NCI-H460 (cell line): ENCODE measurements at regions not wholly inside any gene's neighbourhood (a gene's known extent, or its start where the extent isn't known, plus 50 kb on each side); places are given as distances from the start of the nearest gene placed in this dataset.
"Not testable (repeated sequence)": the region's sequence is repeated elsewhere in the genome, so short reads cannot be mapped to it uniquely, and the experiment has no call there.

Source experiments
- DNase-seq: peaks from one replicate; pipeline ENCODE4 v3.0.0-alpha.2; 2016; ENCODE audit warnings: low read depth; ENCODE audit errors: extremely low read depth

- DNase-seq, result no peak
Measured at GRCh38 chr12:23230899-23231298, 605.9 kb downstream of the ETNK1 start.

DNA sequence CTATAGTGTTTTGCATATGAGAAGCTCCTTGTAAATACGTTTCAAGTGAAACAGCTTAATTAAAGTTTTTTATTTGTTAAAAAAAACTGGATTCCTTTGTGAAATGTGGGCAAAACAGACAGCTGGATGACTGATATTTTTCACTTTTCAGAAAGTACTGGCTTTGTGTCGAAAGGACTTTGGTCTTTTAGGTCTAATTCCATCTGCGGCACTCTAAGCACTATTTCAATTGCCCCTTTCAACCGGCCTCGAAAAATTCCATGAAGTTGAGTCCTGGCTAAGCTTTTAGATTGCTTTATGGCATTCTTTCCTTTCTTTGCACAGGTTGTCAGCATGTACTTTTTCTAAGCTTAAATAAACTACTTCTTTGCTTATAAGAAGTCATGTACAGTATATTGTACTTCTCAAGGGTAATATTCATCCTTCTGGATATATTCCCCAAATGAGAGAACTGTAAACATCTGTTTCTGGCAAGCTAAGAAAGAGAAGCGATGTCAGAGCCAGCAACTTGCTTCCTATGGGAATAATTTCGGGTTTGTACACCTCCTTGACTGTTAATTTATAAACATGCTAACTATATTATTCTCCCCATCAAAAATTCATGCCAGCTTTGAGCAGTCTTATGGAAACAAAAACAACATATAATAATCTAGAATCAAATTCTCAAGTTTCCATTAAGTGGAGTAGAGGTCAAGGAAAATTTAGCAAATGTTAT lies 611.3 kb downstream of the ETNK1 start:
- no peak for DNase-seq

DNA sequence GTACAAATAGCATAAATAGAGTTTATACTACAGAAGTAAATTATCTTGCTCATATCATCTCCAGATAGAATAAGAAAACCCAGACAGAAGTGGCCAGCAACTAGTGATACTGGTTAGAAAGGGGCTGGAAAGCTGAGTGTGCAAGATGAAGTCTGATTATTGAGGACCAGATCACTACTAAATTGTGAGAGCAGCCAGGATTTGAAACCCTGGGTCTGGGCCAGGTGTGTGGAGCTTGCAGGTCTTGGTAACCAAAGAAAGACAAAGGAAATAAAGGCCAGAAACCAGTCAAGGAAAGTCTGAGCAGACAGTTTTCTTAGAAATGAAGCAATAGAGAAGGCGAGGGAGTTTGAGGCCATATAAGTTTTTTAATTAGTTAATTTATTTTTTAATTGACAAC lies 611.8 kb downstream of the ETNK1 start:
- DNase-seq, result no peak

DNA sequence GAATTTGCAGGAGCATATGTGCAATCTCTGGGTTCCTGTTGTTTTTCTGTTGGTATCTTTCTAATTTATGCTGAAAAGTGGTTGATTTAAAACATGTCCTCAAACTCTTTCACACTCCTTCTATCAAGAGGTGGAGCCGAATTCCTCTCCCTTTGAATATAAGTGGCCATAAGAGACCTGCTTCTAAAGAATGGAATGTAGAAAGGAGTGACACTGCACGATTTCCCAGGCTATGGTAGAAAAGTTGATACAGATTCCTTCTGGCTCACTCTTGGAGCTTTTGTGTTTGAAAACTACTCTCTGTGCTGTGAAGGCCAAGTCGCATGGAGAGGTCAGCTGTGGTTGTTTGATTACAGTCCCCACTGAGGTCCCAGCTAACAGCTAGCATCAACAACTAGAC lies 613.2 kb downstream of the ETNK1 start:
- no peak for DNase-seq

DNA sequence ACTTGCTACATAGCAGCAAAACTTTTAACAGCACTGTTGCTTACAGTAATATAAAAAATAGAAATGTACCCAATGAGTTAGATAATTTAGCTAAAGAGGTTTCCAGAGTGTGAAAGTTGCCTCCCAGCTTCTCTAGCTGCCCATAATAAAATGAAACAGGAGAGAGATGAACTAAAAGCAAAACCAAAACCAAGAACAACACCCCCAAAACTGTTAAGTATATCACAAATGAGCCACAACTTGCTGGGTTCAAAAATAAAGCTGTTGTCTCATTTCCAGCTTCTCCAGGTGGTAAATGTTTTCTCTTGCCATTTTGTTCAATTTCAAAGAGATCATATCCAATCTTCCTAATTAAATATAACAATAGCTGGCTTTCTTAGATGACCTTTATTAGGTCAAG lies 614.0 kb downstream of the ETNK1 start:
- no peak for DNase-seq

- DNase-seq, result no peak
Measured at GRCh38 chr12:23245186-23245585, 620.2 kb downstream of the ETNK1 start.

DNA sequence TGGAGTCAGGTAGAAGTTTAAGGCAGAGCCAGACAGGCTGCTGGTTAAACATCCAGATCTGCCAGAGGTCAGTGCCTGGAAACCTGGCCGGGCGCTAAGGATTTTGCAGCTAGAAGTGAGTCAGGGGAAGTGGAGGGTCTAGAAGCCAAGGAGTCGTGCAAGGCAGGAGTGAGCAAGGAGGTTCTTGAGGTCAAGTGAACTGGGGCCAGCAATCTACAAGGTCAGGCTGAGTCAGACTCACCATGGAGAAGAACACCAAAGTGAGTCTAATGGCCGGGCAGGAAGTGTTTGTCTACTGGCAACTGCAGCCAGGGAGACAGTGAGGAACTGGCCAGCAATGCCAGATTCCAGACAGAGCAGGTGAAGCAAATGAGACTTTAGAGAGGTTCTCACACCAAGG lies 628.2 kb downstream of the ETNK1 start:
- no peak for DNase-seq

DNA sequence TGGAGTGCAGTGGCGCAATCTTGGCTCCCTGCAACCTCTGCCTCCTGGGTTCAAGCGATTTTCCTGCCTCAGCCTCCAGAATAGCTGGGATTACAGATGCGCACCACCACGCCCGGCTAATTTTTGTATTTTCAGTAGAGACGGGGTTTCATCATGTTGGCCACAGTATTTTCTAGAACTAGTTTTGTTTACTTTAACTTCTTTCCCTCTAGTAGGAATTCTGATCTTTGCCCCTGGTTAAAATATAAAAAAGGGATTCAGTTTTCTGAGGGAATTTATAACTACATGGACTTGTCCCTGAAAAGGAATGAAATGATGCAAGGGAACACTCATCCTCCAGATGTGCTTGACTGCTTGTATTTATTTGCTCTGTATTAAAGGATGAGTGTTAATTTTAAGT lies 628.9 kb downstream of the ETNK1 start:
- not testable (repeated sequence) for DNase-seq

DNA sequence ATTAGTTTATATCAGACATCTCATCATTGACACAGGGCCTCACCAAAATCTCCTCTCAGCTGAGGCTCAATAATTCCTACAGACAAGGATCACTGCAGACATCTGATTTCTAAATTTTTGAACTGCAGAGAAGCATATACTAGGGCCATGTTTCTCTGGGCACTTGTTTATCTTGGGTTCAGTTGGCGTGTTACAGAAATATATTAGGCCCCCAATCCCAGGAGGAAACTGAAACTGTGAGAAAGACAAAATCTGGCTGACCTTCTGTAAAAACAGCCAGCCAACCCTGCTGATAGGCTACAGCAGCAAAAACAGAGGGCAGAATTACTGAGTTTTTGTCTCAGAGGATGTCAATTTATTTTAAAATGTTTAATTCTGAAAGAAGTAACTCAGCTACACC lies 634.6 kb downstream of the ETNK1 start:
- DNase-seq, result no peak

DNA sequence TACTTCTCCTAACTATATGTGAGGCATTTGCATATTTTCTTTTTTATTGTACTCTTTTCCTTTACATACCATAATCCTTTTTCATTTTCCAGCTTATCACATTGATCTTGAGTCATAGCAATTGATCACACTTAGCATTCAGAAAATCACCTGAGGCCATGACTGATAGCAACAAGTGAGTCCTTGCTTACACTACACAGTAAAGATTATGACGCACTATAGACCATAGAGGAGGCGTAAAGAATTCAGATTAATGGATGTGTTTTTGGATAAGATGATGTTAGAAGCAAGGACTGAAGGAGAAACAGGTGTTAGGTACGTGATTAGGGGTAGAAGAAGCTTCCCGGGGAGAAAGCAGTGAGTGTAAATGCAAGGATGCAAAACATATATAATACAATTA lies 637.7 kb downstream of the ETNK1 start:
- no peak for DNase-seq

DNA sequence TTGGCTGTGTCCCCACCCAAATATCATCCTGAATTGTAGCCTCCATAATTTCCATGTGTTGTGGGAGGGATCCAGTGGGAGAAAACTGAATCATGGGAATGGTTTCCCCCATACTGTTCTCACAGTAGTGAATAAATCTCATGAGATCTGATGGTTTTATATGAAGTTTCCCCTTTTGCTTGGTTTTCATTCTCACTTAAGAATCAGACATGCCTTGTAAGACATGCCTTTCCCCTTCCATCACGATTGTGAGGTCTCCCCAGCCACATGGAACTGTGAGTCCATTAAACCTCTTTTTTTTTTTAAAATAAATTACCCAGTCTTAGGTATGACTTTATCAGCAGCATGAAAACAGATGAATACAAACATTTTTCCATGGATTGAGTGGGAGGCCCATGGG lies 652.9 kb downstream of the ETNK1 start:
- DNase-seq, result no peak

DNA sequence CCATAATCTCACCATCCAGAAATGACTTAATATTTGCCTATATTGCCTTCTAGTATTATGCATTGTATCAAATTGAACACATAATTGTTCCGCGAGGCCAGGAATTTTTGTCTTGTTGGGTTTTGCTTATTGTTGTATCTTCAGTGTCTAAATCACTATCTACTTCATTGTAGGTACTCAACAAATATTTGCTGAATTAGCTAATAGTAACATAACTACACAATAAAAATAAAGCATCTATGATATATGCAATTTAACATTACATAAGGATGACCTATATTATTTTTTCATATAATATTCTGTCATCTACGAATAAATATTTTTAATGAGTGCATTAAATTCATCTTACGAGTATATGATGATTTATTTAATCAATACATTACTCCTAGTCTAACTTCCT lies 656.3 kb downstream of the ETNK1 start:
- no peak for DNase-seq

DNA sequence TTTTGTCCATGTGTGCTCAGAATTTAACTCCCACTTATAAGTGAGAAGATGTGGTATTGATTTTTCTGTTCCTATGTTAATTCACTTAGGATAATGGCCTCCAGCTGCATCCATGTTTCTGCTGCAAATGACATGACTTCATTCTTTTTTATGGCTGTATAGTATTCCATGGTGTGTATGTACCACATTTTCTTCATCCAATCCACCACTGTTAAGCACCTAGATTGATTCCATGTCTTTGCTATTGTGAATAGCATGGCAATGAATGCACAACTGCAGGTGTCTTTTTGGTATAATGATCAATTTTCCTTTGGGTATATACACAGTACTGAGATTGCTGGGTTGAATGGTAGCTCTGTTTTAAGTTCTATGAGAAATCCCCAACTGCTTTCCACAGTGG lies 657.7 kb downstream of the ETNK1 start:
- no peak for DNase-seq

DNA sequence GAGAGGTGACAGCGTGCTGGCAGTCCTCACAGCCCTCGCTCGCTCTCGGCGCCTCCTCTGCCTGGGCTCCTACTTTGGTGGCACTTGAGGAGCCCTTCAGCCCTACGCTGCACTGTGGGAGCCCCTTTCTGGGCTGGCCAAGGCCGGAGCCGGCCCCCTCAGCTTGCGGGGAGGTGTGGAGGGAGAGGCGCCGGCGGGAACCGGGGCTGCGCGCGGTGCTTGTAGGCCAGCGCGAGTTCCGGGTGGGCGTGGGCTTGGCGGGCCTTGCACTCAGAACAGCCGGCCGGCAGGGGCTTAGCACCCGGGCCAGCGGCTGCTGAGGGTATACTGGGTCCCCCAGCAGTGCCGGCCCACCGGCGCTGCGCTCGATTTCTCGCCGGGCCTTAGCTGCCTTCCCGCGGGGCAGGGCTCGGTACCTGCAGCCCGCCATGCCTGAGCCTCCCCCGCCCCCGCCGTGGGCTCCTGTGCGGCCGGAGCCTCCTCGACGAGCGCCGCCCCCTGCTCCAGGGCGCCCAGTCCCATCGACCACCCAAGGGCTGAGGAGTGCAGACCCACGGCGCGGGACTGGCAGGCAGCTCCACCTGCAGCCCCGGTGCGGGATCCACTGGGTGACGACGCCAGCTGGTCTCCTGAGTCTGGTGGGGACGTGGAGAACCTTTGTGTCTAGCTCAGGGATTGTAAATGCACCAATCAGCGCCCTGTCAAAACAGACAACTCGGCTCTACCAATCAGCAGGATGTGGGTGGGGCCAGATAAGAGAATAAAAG lies 661.0 kb downstream of the ETNK1 start:
- DNase-seq, result not testable (repeated sequence)

GRCh38 chr12:23290627-23291330 lies 658.7 kb downstream of the SOX5 start:
- no peak for DNase-seq

DNA sequence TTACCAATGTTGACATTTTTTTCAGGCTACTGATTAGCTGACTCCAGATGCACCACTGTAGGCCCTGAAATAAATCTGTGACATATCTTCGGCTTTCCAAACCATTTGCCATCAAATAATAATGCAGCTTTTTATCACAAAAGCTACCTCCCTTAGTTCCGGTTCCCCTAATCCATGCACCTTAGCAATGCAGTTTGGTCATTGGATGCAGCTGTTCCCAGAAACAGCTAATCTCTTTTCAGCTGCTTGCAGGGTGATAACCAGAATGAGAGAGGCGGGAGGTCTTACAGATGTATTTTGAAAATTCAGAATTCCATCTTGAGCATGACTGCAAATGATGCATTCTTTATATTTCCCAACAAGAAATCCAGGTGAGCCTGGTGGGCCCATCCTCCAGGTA lies 646.2 kb downstream of the SOX5 start:
- DNase-seq, result no peak

- DNase-seq, result no peak
Measured at GRCh38 chr12:23303821-23304220, 645.6 kb downstream of the SOX5 start.

DNA sequence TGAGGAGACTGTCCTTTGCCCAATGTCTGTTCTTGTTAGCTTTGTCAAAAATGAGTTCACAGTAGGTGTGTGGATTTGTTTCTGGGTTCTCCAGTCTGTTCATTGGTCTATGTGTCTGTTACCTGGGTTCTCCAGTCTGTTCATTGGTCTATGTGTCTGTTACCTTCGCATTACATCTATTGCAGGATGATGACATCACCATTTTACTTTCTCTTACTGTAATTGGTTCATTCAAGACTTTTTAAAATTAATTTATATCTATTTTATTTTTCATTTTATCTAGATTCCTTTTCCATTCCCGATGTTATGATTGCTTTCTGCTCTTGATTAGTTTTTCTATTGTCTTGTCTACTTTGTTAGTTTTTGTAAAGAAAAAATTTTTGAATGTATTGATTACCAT lies 615.5 kb downstream of the SOX5 start:
- DNase-seq, result no peak

DNA sequence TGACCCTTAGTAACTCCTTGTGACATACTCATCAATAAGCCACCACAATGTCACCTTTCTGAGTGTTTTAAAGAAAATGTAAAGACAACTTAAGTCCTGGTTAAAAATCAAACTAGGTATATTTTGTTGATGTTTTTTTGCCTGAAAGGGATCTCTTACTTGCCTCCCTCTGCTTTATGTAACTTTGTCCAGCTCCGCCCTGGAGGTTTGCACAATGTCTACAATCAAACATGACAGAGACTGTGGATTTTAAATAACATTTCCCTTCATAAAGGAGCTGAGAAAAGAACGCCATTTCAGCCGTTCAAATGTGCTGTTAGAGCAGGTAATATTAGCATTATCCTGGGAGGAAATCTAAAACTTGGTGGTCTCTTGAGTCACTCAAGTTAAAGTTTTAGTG lies 613.9 kb downstream of the SOX5 start:
- DNase-seq, result no peak

- no peak for DNase-seq
Measured at GRCh38 chr12:23337213-23337612, 612.3 kb downstream of the SOX5 start.

DNA sequence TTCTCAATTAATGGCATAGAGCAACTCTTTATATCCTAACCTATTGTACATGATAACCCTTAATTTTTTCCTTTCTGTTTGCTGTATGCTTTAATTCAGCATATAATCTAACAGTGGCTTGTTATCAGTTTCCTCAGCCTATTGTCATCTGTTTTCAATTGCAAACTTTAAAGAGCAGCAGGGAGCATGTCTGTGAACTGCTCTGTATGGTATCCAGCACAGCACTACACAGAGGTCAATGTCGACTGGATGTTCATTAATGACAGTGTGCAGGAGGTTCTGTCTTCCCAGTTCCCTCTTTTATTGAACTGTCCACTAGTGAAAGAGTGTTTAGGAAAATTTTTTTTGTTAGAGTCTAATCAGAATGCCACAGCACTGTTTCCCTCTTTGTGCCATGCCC lies 609.1 kb downstream of the SOX5 start:
- DNase-seq, result no peak

GRCh38 chr12:23342407-23342806 lies 607.1 kb downstream of the SOX5 start:
- no peak for DNase-seq
